H1 (cell line): ENCODE measurements at regions not wholly inside any gene's neighbourhood (a gene's known extent, or its start where the extent isn't known, plus 50 kb on each side); places are given as distances from the start of the nearest gene placed in this dataset.

Experiments
- CTCF ChIA-PET: fragments of 300-600 bp; sonication (Branson Sonifier 250); formaldehyde crosslinking; loops from one replicate; lab custom pipeline; 2021; ENCODE audit not compliant: partially characterized antibody; lab: Charles Lee
- POLR2A ChIA-PET: fragments of 300-600 bp; sonication (Branson Sonifier 250); formaldehyde crosslinking; loops from one replicate; lab custom pipeline; 2021; ENCODE audit warnings: inconsistent platforms; ENCODE audit not compliant: partially characterized antibody; lab: Charles Lee
- DNase-seq, 2 experiments: peaks; one replicate each; pipeline versions ENCODE4 v3.0.0 to v3.0.0-alpha.2; 2010 to 2022; ENCODE audit warnings: low spot score in 2 of 2, low read depth in 1 of 2, mixed read lengths in 1 of 2
- FAIRE-seq: peaks from 2 replicates; lab custom pipeline; 2011; peaks lifted over from hg19 to GRCh38; lab: Jason Lieb, UNC
- H2AFZ ChIP-seq: 2 replicates; pipeline ENCODE4 v1.8.1; 2012; ENCODE audit warnings: low read length, inconsistent platforms
- H2AK5ac ChIP-seq: 2 replicates; pipeline ENCODE4 v1.6.1; 2013; ENCODE audit warnings: low read depth, low read length
- H2BK120ac ChIP-seq: replicated peaks from 2 replicates; pipeline ENCODE3; 2013; ENCODE audit warnings: low read depth, low read length, inconsistent platforms
- H2BK12ac ChIP-seq: 2 replicates; pipeline ENCODE4 v1.6.1; 2013; ENCODE audit warnings: low read depth, low read length
- H2BK15ac ChIP-seq: 2 replicates; pipeline ENCODE4 v1.6.1; 2013; ENCODE audit warnings: low read length
- H2BK20ac ChIP-seq: 2 replicates; pipeline ENCODE4 v1.6.1; 2013; ENCODE audit warnings: low read length
- H2BK5ac ChIP-seq: 2 replicates; pipeline ENCODE4 v1.6.1; 2013; ENCODE audit warnings: low read depth, low read length
- H3K14ac ChIP-seq: 2 replicates; pipeline ENCODE4 v1.6.1; 2013; ENCODE audit warnings: inconsistent platforms; ENCODE audit not compliant: insufficient read length
- H3K18ac ChIP-seq: 2 replicates; pipeline ENCODE4 v1.6.1; 2013; ENCODE audit warnings: low read length; ENCODE audit errors: extremely low read depth
- H3K23ac ChIP-seq: 2 replicates; pipeline ENCODE4 v1.6.1; 2013; ENCODE audit warnings: inconsistent platforms; ENCODE audit not compliant: insufficient read length
- H3K23me2 ChIP-seq: 2 replicates; pipeline ENCODE4 v1.6.1; 2013; ENCODE audit warnings: low read depth, low read length
- H3K27ac ChIP-seq: 2 replicates; pipeline ENCODE4 v1.6.1; 2011; ENCODE audit warnings: low read depth, low read length, inconsistent platforms
- H3K27me3 ChIP-seq, 4 experiments: replicated peaks in 1 of 4; 1 replicate in 1 of 4; 2 replicates in 3 of 4; pipeline versions ENCODE4 v1.6.1 to v1.8.1; 2011 to 2013; ENCODE audit warnings: low read length in 3 of 4, mild to moderate bottlenecking in 3 of 4, inconsistent platforms in 2 of 4, mixed read lengths in 2 of 4, moderate library complexity in 1 of 4; ENCODE audit not compliant: control insufficient read depth in 3 of 4, insufficient read depth in 3 of 4; ENCODE audit errors: extremely low read depth in 1 of 4
- H3K36me3 ChIP-seq, 4 experiments: 2 replicates each; pipeline versions ENCODE4 v1.6.1 to v1.8.1; 2011 to 2013; ENCODE audit warnings: mild to moderate bottlenecking in 4 of 4, low read length in 3 of 4, moderate library complexity in 2 of 4, control low read depth in 1 of 4, inconsistent platforms in 1 of 4; ENCODE audit not compliant: insufficient read depth in 4 of 4, control insufficient read depth in 2 of 4
- H3K4ac ChIP-seq: replicated peaks from 2 replicates; pipeline ENCODE3; 2013; ENCODE audit warnings: low read length, low read depth, mixed read lengths, inconsistent platforms; ENCODE audit not compliant: insufficient read length
- H3K4me1 ChIP-seq, 4 experiments: replicated peaks in 1 of 4; 1 replicate in 1 of 4; 2 replicates in 3 of 4; pipeline versions ENCODE4 v1.6.1 to v1.8.1; 2011 to 2013; ENCODE audit warnings: low read length in 3 of 4, inconsistent platforms in 2 of 4, mixed read lengths in 1 of 4; ENCODE audit not compliant: insufficient read depth in 4 of 4, control insufficient read depth in 3 of 4
- H3K4me2 ChIP-seq, 2 experiments: 2 replicates each; pipeline versions ENCODE4 v1.6.1 to v1.8.1; 2011 to 2013; ENCODE audit warnings: low read depth in 2 of 2, low read length in 2 of 2, control low read depth in 1 of 2, inconsistent platforms in 1 of 2, mild to moderate bottlenecking in 1 of 2; ENCODE audit not compliant: insufficient read depth in 1 of 2
- H3K4me3 ChIP-seq, 4 experiments: fragments of 200-600, 300-600 bp in 1 of 4; sonication (generic), shearing (Covaris generic), sonication (Bioruptor Twin) in 1 of 4; 2 replicates each; pipeline versions ENCODE4 v1.5.1 to v1.8.1; 2011 to 2016; ENCODE audit warnings: low read length in 4 of 4, low read depth in 3 of 4, control low read depth in 2 of 4, inconsistent platforms in 2 of 4, mild to moderate bottlenecking in 2 of 4, mixed read lengths in 1 of 4, moderate library complexity in 1 of 4; ENCODE audit not compliant: insufficient read depth in 2 of 4; ENCODE audit errors: extremely low read depth in 1 of 4
- H3K56ac ChIP-seq: replicated peaks from 2 replicates; pipeline ENCODE3; 2013; ENCODE audit warnings: low read depth, mild to moderate bottlenecking, mixed read lengths, low read length, inconsistent platforms; ENCODE audit not compliant: insufficient read length
- H3K79me1 ChIP-seq: 2 replicates; pipeline ENCODE4 v1.6.1; 2013; ENCODE audit warnings: low read depth, low read length, control low read depth
- H3K79me2 ChIP-seq, 2 experiments: 2 replicates each; pipeline versions ENCODE4 v1.6.1 to v1.8.1; 2012 to 2013; ENCODE audit warnings: low read length in 2 of 2, mild to moderate bottlenecking in 2 of 2, inconsistent platforms in 1 of 2; ENCODE audit not compliant: insufficient read depth in 2 of 2, control insufficient read depth in 1 of 2
- H3K9ac ChIP-seq, 4 experiments: replicated peaks in 1 of 4; 1 replicate in 1 of 4; 2 replicates in 3 of 4; pipeline versions ENCODE4 v1.6.1 to v1.8.1; 2011 to 2013; ENCODE audit warnings: low read depth in 3 of 4, low read length in 3 of 4, control low read depth in 2 of 4, mild to moderate bottlenecking in 2 of 4, moderate library complexity in 2 of 4, inconsistent platforms in 1 of 4; ENCODE audit errors: extremely low read depth in 1 of 4
- H3K9me3 ChIP-seq, 2 experiments: 2 replicates each; pipeline versions ENCODE4 v1.6.1 to v1.8.1; 2012 to 2013; ENCODE audit warnings: mild to moderate bottlenecking in 2 of 2, moderate library complexity in 2 of 2, control low read depth in 1 of 2, inconsistent platforms in 1 of 2, low read depth in 1 of 2, low read length in 1 of 2, mixed read lengths in 1 of 2; ENCODE audit not compliant: insufficient read depth in 2 of 2
- H4K20me1 ChIP-seq, 2 experiments: replicated peaks in 1 of 2; 2 replicates each; pipeline versions ENCODE3 to v1.8.1; 2011 to 2013; ENCODE audit warnings: inconsistent platforms in 2 of 2, low read length in 2 of 2, mild to moderate bottlenecking in 1 of 2; ENCODE audit not compliant: insufficient read depth in 2 of 2, control insufficient read depth in 1 of 2
- H4K5ac ChIP-seq: 2 replicates; pipeline ENCODE4 v1.6.1; 2013; ENCODE audit warnings: low read length, low read depth, mixed read lengths, inconsistent platforms; ENCODE audit not compliant: insufficient read length
- H4K8ac ChIP-seq: 2 replicates; pipeline ENCODE4 v1.8.0; 2013; ENCODE audit warnings: mild to moderate bottlenecking, moderate library complexity, low read length, inconsistent platforms; ENCODE audit not compliant: insufficient read depth; ENCODE audit errors: extremely low read depth
- H4K91ac ChIP-seq: replicated peaks from 2 replicates; pipeline ENCODE3; 2013; ENCODE audit warnings: low read length, mixed read lengths, inconsistent platforms; ENCODE audit not compliant: insufficient read length
- CTBP2 ChIP-seq: IDR thresholded peaks from 2 replicates; pipeline ENCODE4 v1.7.0; 2011; ENCODE audit warnings: borderline replicate concordance, mild to moderate bottlenecking, moderate library complexity, mixed read lengths, low read length; ENCODE audit not compliant: insufficient read depth, insufficient read length
- RBBP5 ChIP-seq: IDR thresholded peaks from 2 replicates; pipeline ENCODE4 v1.7.1; 2012; ENCODE audit warnings: low read depth, mild to moderate bottlenecking, inconsistent platforms, low read length, moderate library complexity, borderline replicate concordance
- WGBS, 2 experiments: shearing (Covaris generic) in 1 of 2; methylation state at CpG; one replicate each; pipeline versions ENCODE4 v1.1.6 to v1.1.7; 2013 to 2015; ENCODE audit warnings: low lambda C conversion rate in 2 of 2, mixed read lengths in 2 of 2, inconsistent platforms in 1 of 2, low coverage in 1 of 2, missing lambda C conversion rate in 1 of 2; ENCODE audit not compliant: insufficient replicate concordance in 2 of 2, insufficient coverage in 1 of 2, insufficient read length in 1 of 2; ENCODE audit errors: extremely low coverage in 1 of 2, missing lambda C conversion rate in 1 of 2; 5-methylcytosine and 5-hydroxymethylcytosine counted together

DNA sequence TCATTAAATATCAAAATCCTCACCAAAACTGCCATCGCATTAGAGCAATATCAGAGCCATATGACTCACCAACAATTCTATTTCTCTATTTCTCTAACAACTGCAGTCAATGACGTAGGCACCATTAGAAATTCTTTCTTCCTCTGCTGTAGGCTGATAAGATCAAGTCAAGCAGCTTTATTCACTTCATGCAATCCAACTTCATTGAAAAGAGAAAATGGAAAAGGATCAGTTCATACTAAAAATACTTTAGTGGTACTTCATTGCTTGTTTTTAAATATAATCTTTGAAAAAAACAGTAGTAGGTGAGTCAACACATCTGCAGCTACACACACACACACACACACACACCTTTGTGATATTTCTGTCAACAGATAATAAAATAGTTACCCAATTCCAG lies 345.3 kb upstream of the TENM3 start:
- Histone ChIP-seq H3K79me2 (no peaks in the 10 kb centered on the region), H3K9me3 (0 out of 4 replicates have a peak, but pooled peaks cover 0 to 2% of the 10 kb centered on the region in 2 experiments), H3K27me3 (no peaks in the 10 kb centered on the region), H3K9ac (no peak overlapping the region), H4K20me1 (no peaks in the 10 kb centered on the region), H3K4me3 (no peak overlapping the region), H3K79me1 (no peaks in the 10 kb centered on the region), H3K56ac (no peak overlapping the region), H2BK120ac (no peak overlapping the region), H2AK5ac (no peak overlapping the region), H2BK12ac (no peak overlapping the region), H3K14ac (no peak overlapping the region), H3K4me2 (no peak overlapping the region), H2BK20ac (no peak overlapping the region), H4K5ac (no peak overlapping the region), H2AFZ (no peak overlapping the region), H4K8ac (no peak overlapping the region), H3K23me2 (no peaks in the 10 kb centered on the region), H3K4ac (no peak overlapping the region), H2BK15ac (no peak overlapping the region), H3K23ac (no peak overlapping the region), H2BK5ac (no peak overlapping the region), H3K27ac (no peak overlapping the region), H4K91ac (no peak overlapping the region), H3K36me3 (no peaks in the 10 kb centered on the region), H3K4me1 (no peaks in the 10 kb centered on the region), H3K18ac (no peak overlapping the region)
- ChIA-PET CTCF (interaction anchor here (1.1 to 1.5 kb wide), 2 partner anchors 101 to 327 kb away, joined by 3 read pairs; no protein-coding TSS in a partner anchor), POLR2A (no interaction called here)
- TF ChIP-seq RBBP5 (no peak), CTBP2 (no peak)
- no peak for DNase-seq
- WGBS, 2 experiments, result 97% methylated on average over 2 of the region's 2 CpGs; no CpG with 5 or more reads in 1 of the 2 experiments
- no peak for FAIRE-seq
